Stimulated activated naive CD8-positive, alpha-beta T cell treated with anti-CD3 and anti-CD28 coated beads, Interleukin-15, Interleukin-2, amounts not matched to agents 100 ng/mL and 50 ng/mL, for 24 hours (primary cell): ENCODE measurements at regions not wholly inside any gene's neighbourhood (a gene's known extent, or its start where the extent isn't known, plus 50 kb on each side); places are given as distances from the start of the nearest gene placed in this dataset.
"Not testable (repeated sequence)": the region's sequence is repeated elsewhere in the genome, so short reads cannot be mapped to it uniquely, and the experiment has no call there.

Experiments used
- H3K27ac Mint-ChIP-seq: one replicate; pipeline ENCODE4 v1.8.0; 2021; ENCODE audit warnings: mild to moderate bottlenecking, mixed read lengths
- H3K27me3 Mint-ChIP-seq: one replicate; pipeline ENCODE4 v1.8.0; 2021; ENCODE audit warnings: mixed read lengths
- H3K36me3 Mint-ChIP-seq: one replicate; pipeline ENCODE4 v1.8.0; 2021; ENCODE audit warnings: low read depth, mixed read lengths
- H3K4me1 Mint-ChIP-seq: one replicate; pipeline ENCODE4 v1.8.0; 2021; ENCODE audit warnings: low read depth, mixed read lengths
- H3K4me3 Mint-ChIP-seq: one replicate; pipeline ENCODE4 v1.8.0; 2021; ENCODE audit warnings: mild to moderate bottlenecking, mixed read lengths
- H3K9me3 Mint-ChIP-seq: one replicate; pipeline ENCODE4 v1.8.0; 2021; ENCODE audit warnings: mixed read lengths

- not testable (repeated sequence) for H3K4me1 Mint-ChIP-seq, H3K9me3 Mint-ChIP-seq, H3K36me3 Mint-ChIP-seq, H3K27me3 Mint-ChIP-seq, H3K4me3 Mint-ChIP-seq, H3K27ac Mint-ChIP-seq
Measured at GRCh38 chr4:59676992-59677391, 1523.1 kb upstream of the ADGRL3 start.

GRCh38 chr4:59685626-59686025, 1514.5 kb upstream of the ADGRL3 start:
- Mint-ChIP-seq H3K27ac (no peak overlapping the region), H3K9me3 (no peaks in the 10 kb centered on the region), H3K36me3 (no peaks in the 10 kb centered on the region), H3K27me3 (no peaks in the 10 kb centered on the region), H3K4me3 (no peak overlapping the region), H3K4me1 (no peaks in the 10 kb centered on the region)

GRCh38 chr4:59689149-59689548, 1511.0 kb upstream of the ADGRL3 start:
- Mint-ChIP-seq H3K4me1 (no peaks in the 10 kb centered on the region), H3K4me3 (no peak overlapping the region), H3K27ac (no peak overlapping the region), H3K9me3 (no peaks in the 10 kb centered on the region), H3K36me3 (no peaks in the 10 kb centered on the region), H3K27me3 (no peaks in the 10 kb centered on the region)

- Mint-ChIP-seq H3K27me3 (no peaks in the 10 kb centered on the region), H3K27ac (no peak overlapping the region), H3K36me3 (no peaks in the 10 kb centered on the region), H3K4me1 (no peaks in the 10 kb centered on the region), H3K4me3 (no peak overlapping the region), H3K9me3 (no peaks in the 10 kb centered on the region)
Measured at GRCh38 chr4:59695355-59696053, 1504.6 kb upstream of the ADGRL3 start.

- no peak overlapping the region for H3K4me3 Mint-ChIP-seq
- no peaks in the 10 kb centered on the region for H3K9me3 Mint-ChIP-seq
- no peaks in the 10 kb centered on the region for H3K27me3 Mint-ChIP-seq
- H3K36me3 Mint-ChIP-seq = no peaks in the 10 kb centered on the region
- H3K27ac Mint-ChIP-seq = no peak overlapping the region
- H3K4me1 Mint-ChIP-seq = no peaks in the 10 kb centered on the region
Measured at GRCh38 chr4:59698041-59698440, 1502.1 kb upstream of the ADGRL3 start.

- no peaks in the 10 kb centered on the region for H3K36me3 Mint-ChIP-seq
- H3K9me3 Mint-ChIP-seq = peaks cover 7% of the 10 kb centered on the region
- no peaks in the 10 kb centered on the region for H3K4me1 Mint-ChIP-seq
- H3K27ac Mint-ChIP-seq = no peak overlapping the region
- no peak overlapping the region for H3K4me3 Mint-ChIP-seq
- no peaks in the 10 kb centered on the region for H3K27me3 Mint-ChIP-seq
Measured at GRCh38 chr4:59700651-59701050, 1499.5 kb upstream of the ADGRL3 start.

GRCh38 chr4:59704616-59705015, 1495.5 kb upstream of the ADGRL3 start:
- no peak overlapping the region for H3K4me3 Mint-ChIP-seq
- H3K9me3 Mint-ChIP-seq = peaks cover 11% of the 10 kb centered on the region
- no peak overlapping the region for H3K27ac Mint-ChIP-seq
- H3K4me1 Mint-ChIP-seq = no peaks in the 10 kb centered on the region
- no peaks in the 10 kb centered on the region for H3K36me3 Mint-ChIP-seq
- no peaks in the 10 kb centered on the region for H3K27me3 Mint-ChIP-seq

- Mint-ChIP-seq H3K27ac (no peak overlapping the region), H3K9me3 (peaks cover 14% of the 10 kb centered on the region), H3K4me3 (no peak overlapping the region), H3K4me1 (no peaks in the 10 kb centered on the region), H3K27me3 (no peaks in the 10 kb centered on the region), H3K36me3 (no peaks in the 10 kb centered on the region)
Measured at GRCh38 chr4:59712470-59712869, 1487.7 kb upstream of the ADGRL3 start.

GRCh38 chr4:59724286-59724685, 1475.8 kb upstream of the ADGRL3 start:
- H3K27me3 Mint-ChIP-seq, H3K36me3 Mint-ChIP-seq, H3K9me3 Mint-ChIP-seq, H3K4me1 Mint-ChIP-seq, H3K27ac Mint-ChIP-seq, H3K4me3 Mint-ChIP-seq: not testable (repeated sequence)

GRCh38 chr4:59727745-59728144, 1472.4 kb upstream of the ADGRL3 start:
- Mint-ChIP-seq H3K27me3 (no peaks in the 10 kb centered on the region), H3K4me3 (no peak overlapping the region), H3K27ac (no peak overlapping the region), H3K4me1 (no peaks in the 10 kb centered on the region), H3K9me3 (peaks cover 4% of the 10 kb centered on the region), H3K36me3 (no peaks in the 10 kb centered on the region)

GRCh38 chr4:59728496-59728895, 1471.6 kb upstream of the ADGRL3 start:
- Mint-ChIP-seq H3K36me3 (no peaks in the 10 kb centered on the region), H3K27me3 (no peaks in the 10 kb centered on the region), H3K27ac (no peak overlapping the region), H3K4me1 (no peaks in the 10 kb centered on the region), H3K4me3 (no peak overlapping the region), H3K9me3 (peaks cover 4% of the 10 kb centered on the region)

GRCh38 chr4:59729321-59729720, 1470.8 kb upstream of the ADGRL3 start:
- no peak overlapping the region for H3K27ac Mint-ChIP-seq
- no peaks in the 10 kb centered on the region for H3K36me3 Mint-ChIP-seq
- H3K27me3 Mint-ChIP-seq = no peaks in the 10 kb centered on the region
- H3K4me3 Mint-ChIP-seq = no peak overlapping the region
- no peaks in the 10 kb centered on the region for H3K4me1 Mint-ChIP-seq
- peaks cover 4% of the 10 kb centered on the region for H3K9me3 Mint-ChIP-seq

- Mint-ChIP-seq H3K27me3 (no peaks in the 10 kb centered on the region), H3K4me3 (no peak overlapping the region), H3K36me3 (no peaks in the 10 kb centered on the region), H3K4me1 (no peaks in the 10 kb centered on the region), H3K27ac (no peak overlapping the region), H3K9me3 (peaks cover 8% of the 10 kb centered on the region)
Measured at GRCh38 chr4:59748433-59748832, 1451.7 kb upstream of the ADGRL3 start.

GRCh38 chr4:59759082-59759825, 1440.9 kb upstream of the ADGRL3 start:
- Mint-ChIP-seq H3K4me1 (no peaks in the 10 kb centered on the region), H3K9me3 (peaks cover 18% of the 10 kb centered on the region), H3K4me3 (no peak overlapping the region), H3K27ac (no peak overlapping the region), H3K36me3 (no peaks in the 10 kb centered on the region), H3K27me3 (no peaks in the 10 kb centered on the region)

- Mint-ChIP-seq H3K4me1 (no peaks in the 10 kb centered on the region), H3K36me3 (no peaks in the 10 kb centered on the region), H3K9me3 (peaks cover 13% of the 10 kb centered on the region), H3K27me3 (no peaks in the 10 kb centered on the region), H3K4me3 (no peak overlapping the region), H3K27ac (no peak overlapping the region)
Measured at GRCh38 chr4:59762344-59762743, 1437.8 kb upstream of the ADGRL3 start.
